Panc1 (cell line): ENCODE measurements at regions not wholly inside any gene's neighbourhood (a gene's known extent, or its start where the extent isn't known, plus 50 kb on each side); places are given as distances from the start of the nearest gene placed in this dataset.

Experiments used
- CTCF ChIP-seq: fragments of 450-650 bp; IDR thresholded peaks from 2 replicates; pipeline ENCODE4 v1.5.1; 2017; ENCODE audit warnings: mild to moderate bottlenecking
- POLR2AphosphoS5 ChIP-seq: IDR thresholded peaks from 2 replicates; pipeline ENCODE4 v1.6.1; 2012; ENCODE audit warnings: mild to moderate bottlenecking, low read depth, low read length, moderate library complexity
- REST ChIP-seq, 2 experiments: IDR thresholded peaks; 2 replicates each; pipeline ENCODE4 v1.6.1; 2011 to 2012; ENCODE audit warnings: low read depth in 2 of 2, control low read depth in 1 of 2, low read length in 1 of 2, mild to moderate bottlenecking in 1 of 2, moderate library complexity in 1 of 2; ENCODE audit not compliant: insufficient read depth in 1 of 2
- TCF7L2 ChIP-seq: IDR thresholded peaks from 2 replicates; pipeline ENCODE4 v1.6.1; 2011; ENCODE audit warnings: mild to moderate bottlenecking, low read depth, low read length, inconsistent platforms

GRCh38 chr2:120622886-120623753 is 112.5 kb upstream of the GLI2 start:
- no peak for TF ChIP-seq REST (IDR thresholded peaks at IDR 0.05; ENCODE audit: insufficient read depth in 1 of 2, low read depth in 2 of 2, low read length in 1 of 2)
- no peak for TF ChIP-seq CTCF
- no peak for TF ChIP-seq POLR2AphosphoS5
- TF ChIP-seq TCF7L2, result no peak
